Amygdala (tissue), 56 donors: ENCODE measurements at regions not wholly inside any gene's neighbourhood (a gene's known extent, or its start where the extent isn't known, plus 50 kb on each side); places are given as distances from the start of the nearest gene placed in this dataset.

ENCODE experiments used
- DNase-seq, 56 donors: peaks; one replicate each; lab custom pipeline; 2025; lab: John Stamatoyannopoulos, UW

DNA sequence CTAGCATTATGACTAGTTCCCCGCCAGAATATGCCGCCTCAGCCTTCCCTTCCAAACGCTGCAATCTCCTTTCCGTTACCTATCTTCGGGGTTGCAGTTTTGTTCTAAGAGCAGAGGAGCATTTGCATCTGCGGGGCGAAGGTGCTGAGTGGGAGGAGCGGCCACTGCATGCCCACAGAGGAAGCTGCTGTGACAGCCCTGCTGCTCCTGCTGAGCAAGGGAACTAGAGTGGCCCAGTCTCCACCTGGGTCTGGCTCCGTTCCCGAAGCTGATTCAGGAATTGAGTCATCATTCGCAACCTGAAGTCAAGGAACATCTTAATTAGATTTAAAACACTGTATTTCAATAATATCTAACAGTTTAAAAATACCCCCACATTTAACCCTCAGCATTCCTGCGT lies 98.2 kb upstream of the TJP1 start:
- peak in 3 of 56 donors; percentile 12 to 25 (median 25) for DNase-seq

DNA sequence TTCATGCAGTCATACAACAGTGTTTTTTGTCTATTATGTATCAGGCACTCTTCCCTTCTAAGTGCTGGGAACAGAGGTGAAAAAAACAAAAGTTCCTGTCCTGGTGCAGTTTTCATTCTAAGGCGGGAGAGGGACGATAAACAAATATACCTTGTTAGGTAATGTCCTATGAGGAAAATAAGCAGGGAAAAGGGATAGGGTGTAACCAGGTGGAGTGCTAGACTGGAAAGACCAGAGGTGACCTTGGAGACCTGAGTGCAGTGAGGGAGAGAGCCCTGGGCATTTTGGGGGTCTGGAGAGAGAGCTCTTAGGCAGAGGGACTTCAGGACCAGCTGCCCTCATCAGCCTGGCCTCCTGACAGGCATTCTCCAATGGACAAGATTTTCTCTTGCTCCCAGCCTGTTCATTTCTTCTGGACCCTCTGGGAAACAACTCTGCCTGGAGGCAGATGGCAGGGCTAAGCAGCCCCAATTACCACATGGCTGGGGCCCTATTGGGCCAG lies 97.2 kb upstream of the TJP1 start:
- DNase-seq = no peak

DNA sequence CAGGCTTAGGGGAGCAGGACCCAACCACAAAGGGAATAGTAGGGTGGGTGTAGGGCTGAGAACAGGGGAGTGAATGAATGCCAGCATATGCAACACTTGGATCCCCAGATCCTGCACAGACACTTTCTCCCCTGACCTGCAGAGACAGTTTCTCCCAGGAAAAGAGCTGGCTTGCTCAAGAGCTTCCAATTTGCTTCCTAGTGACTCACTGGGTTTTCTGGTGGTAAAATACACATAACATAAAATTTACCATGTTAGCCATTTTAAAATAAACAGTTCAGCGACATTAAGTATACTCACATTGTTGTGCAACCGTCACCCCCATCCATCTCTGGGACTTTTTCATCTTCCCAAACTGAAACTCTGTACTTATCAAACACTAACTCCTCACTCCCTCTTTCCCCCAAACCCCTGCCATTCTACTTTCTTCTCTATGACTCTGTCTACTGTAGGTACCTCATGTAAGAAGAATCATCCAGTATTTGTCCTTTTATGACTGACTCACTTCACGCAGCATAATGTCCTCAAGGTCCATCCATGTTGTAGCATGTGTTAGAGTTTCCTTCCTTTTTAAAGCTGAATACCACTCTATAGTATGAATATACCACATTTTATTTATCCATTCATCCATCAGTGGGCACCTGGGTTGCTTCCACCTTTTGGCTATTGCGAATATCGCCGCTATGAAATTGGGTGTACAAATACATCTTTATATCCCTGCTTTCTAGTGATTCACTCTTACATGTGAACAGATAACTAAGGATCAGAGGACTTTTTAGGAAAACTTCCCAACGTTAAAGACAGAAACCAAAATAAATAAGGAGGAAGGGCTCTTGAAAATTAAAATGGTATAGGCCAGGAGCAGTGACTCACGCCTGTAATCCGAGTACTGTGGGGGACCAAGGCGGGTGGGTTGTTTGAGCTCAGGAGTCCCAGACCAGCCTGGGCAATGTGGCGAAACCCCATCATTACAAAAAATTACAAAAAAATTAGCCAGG lies 95.6 kb upstream of the TJP1 start:
- DNase-seq = no peak

DNA sequence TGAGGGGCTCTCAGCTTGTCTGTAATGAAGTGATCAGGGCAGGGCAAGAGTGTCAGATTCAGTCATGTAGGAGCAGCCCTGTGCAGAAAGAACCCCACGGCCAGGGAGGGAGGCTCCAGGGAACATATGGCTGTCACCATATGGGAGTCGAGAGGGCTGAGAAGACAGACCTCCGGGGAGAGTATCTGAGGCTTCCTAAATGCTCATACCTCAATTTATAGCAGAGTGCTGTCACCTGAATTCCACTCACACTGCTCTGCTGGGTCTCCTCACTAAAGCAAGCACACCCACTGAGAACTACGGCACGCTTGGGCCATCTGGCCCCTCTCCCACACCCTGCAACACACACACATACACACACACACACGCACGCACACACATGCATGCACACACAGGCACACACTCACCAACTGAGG lies 92.3 kb upstream of the TJP1 start:
- DNase-seq = no peak

DNA sequence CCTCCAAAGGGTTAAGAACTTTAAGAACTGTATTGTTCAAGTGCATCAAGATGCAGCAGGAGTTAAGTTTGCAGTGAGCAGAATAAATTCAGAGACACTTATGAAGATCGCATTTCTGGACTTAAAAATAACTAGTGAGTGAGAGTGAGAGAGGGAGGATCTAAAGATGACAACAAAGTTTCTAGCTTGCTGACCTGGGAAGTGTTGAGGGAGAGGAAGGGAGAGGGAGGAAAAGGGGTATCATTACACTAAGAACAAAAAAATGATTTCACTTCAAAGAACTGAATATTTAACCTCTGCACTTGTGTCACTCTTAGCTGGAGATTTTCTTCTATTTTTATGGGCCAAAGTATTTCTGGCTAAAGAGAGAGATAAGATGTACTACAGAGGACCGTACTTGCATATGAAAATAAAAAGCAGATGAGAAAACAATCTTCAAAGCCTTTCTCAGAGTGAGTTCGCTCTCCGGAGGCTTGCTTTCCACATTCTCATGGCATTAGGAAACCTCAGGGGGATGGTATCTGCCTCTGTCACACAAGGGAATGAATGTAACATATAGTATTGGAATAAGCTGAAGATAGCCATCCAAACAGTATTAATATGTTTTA lies 91.4 kb upstream of the TJP1 start:
- DNase-seq = no peak

DNA sequence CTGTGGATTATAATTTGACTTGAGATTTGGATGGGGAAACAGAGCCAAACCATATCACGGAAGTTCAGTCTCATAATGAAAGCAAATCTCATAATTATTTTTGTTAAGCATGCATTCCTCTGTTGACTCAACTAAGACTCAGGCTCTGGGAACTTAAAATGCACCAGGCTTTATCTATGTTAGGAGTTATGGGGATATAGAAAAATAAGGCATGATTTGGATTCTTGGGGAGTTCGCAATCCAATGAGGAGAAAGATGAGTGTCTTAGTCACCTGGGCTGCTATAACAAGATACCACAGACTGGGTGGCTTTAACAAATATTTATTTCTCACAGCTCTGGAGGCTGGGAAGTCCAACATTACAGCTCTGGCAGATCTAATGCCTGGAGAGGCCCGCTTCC lies 89.4 kb upstream of the TJP1 start:
- DNase-seq = no peak

DNA sequence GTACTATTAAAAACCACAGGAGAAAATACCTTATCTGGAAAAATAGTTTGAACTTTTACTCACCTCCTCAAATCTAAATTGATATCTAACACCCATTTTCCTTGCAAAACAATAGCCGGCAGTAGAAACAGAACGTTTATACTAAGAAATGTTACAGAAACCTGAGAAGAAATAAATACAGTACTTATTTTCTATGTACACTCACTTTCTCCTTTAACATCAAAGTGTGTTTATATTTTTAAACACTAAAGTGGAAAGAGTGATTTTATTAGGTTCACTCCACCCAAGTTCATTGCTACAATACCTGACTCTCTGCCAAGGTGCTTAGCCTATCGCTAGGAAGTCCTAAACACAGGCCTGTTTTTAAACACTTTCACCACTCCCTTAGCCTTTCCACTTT lies 87.8 kb upstream of the TJP1 start:
- DNase-seq = no peak

DNA sequence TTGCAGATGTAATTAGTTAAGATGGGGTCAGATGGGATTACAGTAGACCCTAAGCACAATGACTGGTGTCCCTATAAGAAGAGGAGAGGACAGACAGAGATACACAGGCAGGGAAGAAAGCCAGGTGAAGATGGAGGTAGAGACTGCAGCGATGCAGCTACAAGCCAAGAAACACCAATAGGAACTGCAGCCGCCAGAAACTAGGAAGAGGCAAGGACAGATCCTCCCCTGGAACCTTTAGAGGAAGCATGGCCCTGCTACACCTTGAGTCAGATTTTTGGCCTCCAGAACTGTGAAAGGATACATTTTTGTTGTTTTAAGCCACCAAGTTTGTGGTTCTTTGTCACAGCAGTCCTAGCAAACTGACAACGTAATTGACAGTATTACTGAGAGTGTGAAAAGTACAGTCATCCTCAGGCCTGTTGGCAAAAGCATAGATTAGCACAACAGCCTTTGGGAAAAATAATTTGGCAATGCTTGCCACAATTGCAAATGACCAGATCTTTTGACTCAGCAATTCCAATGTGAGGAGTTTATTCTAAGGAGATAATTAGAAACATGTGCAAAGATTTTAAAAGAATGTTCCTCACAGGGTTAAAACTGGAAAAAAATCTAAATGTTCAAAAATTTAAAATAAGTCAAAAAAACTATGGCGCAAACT lies 82.6 kb upstream of the TJP1 start:
- DNase-seq = no peak

DNA sequence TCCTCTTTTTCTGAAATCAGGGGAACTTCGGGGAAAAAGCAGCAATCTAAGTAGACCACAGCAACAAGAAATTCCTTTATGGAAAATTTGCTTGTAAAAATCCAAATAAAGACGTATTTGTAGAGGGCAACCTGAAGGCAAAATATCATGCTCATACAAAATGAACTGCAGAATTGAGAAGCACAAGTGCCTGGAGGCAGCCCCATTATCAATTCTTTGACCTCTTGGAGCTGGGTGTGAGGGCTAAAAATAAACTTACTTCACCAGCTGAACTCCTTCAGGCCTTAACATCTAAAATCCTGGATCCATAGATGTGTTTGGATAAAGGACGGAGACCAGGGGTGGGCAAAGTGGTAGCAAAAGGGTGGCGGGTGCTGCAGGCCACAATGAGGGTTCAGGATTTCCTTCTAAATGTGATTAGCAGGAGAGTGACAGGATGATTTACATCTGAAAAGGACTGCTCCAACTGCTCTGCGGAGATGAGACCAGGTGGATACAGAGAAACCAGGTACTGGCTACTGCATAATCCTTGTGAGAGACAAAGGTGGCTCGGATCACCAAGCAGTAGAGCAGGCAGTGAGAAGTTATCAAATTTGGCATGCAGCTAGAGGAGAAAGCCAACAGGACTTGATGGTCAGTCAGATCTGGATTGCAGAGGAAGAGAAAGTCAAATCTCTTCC lies 81.7 kb upstream of the TJP1 start:
- DNase-seq = no peak

DNA sequence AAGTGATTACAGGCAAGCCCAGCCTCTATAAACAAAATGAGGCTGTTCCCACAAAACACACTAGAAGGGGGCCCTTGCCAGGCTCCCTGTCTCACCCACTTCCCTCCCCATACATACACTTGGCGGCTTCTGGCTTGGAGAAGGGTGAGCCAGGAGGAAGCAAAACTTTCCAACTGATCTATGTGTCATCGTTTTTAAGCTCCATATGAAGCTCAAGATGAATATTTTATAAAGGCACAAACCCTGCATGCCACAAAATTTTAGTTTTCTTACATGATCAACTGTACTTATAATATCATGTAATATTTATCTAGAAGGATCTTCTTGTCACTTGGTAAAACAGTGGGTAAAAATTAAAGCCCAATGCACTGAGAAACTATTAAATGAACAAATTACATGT lies 80.8 kb upstream of the TJP1 start:
- no peak for DNase-seq

DNA sequence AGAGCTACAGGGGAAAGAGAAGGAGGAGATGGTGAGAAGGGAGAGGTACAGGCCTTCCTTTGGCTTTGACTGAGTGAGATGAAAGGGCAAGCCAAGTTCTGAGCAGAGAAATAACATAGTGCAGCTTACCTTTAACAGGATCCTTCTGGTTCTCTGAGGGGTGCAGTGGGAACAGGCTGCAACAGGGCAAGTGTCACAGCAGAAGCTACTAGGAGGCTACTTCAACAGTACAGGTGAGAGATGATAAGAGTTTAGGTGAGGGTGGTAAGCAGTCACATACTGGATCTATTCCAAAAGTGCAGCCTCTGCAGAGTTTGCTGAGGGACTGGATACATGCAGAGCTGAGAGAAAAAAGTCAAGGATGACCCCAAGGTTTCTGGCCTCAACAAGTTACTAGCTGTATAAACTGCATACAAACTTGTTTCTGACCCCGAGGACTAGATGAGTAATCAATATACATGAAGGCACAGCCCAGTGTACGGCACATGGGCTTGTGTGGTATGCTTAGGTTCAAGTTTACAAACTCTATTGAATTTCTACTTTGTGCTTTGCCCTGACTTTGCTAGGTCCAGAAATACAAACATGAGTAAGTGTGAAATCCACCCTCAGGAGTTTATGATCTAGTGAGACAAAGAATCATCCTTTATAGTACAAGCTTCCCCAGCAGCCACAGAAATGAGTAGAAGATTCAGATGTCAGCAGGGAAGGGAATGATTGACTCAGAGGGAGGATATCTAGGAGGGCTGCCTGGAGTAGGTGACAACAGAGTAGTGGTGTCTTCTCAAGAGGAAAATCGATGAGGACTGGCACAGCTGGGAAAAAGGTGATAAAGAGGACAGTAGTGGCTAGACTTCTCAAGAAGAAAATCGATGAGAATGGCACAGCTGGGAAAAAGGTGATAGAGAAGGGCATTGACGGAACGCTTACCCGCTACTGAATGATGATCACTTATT lies 78.2 kb upstream of the TJP1 start:
- DNase-seq = no peak

DNA sequence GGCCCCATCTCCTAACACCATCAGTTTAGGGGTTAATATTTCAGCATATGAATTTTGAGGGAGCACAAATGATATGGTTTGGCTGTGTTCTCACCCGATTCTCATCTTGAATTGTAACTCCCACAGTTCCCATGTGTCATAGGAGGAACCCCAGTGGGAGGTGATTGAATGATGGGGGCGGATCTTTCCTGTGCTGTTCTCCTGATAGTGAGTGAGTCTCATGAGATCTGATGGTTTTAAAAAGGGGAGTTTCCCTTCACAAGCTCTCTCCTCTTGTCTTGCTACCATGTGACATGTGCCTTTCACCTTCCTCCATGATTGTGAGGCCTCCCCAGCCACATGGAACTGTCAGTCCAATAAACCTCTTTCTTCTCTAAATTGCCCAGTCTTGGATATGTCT lies 73.8 kb upstream of the TJP1 start:
- DNase-seq = peak in 1 of 56 donors; percentile 6

DNA sequence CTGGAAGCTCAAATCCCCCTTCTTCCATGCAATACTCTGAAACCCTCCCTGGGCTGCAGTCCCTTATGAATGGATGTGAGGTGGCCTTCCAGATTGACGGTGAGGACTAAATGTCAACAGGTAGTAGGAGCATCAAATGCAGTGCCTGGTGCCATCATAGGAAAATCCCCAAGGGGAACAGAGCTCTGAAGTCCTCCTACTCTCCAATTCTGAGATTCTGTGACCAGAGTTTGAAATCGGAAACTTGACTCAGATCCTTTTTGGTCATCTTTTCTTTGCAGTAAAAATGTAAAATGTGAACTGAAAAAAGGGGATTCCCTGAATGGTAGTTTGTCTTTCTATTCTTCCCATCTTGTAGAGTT lies 68.8 kb upstream of the TJP1 start:
- no peak for DNase-seq

DNA sequence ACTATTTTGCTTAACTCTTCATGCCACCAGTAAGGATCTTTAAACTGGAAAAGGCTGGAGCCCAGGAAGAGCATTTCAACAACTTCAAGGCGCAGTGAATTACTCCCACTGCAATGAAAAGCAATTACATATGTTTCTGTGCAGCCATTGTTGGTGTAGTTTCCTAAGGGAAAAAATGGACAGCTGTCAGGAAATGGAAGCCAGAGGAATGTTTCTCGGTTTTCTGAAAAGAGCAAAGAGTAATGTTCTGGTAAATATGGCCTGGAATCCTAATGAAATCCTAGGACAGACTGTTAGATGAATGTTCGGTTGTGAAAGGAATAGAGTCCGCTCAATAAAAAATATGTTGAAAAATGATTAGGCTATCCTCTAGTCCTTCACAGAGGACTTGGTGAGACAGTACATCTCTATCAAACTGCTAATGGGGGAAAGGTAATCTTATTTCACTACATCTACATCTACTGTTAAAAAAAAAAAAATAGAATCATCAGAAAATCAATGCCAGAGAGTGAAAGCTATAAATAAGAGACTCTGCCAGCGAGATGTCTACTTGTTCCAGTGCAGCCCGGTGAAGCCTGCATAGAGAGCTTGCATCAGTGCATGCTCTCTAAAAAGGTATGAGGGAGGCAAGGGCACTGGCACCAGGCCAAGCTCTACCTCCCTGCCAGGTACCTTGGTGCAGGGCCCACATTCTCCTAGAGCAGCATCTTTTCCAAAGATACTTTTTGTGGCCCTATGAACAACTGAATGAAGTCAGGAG lies 68.2 kb upstream of the TJP1 start:
- peak in 1 of 56 donors; percentile 55 for DNase-seq

DNA sequence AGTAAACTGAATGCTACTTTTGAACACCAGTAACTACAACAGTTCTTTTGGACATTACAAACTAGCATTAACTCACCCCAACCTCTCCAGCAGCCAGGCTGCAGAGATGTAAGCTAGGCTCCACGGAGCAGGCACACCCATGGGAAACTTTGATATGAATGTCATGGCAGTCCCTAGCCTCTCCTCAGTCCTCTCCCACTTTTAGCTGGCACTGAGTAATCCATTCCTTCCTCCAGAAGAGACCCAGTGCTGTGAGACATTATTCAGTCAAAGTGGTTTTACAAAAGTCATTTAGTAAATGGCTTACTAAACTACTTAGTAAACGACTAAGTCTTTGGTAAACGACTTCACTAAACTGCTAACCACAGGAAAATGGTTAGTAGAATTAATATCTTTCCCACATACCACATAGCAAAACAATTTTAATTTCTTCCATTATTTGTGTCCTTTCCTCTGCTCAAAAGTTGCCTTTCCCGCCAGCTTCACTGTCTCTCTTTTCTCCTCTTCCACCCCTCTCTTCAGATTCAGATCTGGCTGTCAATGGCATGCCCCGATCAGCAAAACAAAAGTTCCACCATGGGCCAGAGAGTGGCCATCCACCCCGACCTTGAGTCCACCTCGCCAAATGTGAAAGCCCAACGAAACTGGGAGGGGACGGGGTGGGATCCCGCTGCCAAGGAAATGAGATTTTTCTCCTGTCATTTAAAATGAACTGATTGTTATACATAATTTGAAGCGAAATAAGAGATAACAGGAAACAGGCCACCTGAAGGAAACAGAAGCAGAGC lies 67.5 kb upstream of the TJP1 start:
- DNase-seq = no peak

DNA sequence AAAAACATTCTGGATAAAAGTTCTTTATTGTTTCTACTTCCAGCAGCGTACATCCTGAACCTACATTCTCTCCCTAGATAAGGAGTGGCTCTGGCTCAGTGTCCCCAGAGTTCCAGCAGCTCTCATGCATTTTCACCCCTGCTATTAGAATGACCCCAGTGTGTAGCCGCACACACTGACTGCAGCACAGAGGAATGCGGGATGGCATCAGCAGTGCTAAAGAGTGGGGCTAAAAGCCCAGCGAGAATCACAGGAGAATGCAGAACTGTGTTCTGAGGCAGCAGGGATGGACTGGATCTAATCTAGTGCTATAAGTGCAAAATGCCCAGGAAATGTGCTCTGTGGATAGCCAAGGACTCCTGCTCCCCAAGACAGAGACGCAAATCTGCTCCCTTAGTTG lies 66.4 kb upstream of the TJP1 start:
- DNase-seq = peak in 20 of 56 donors; percentile 7 to 63 (median 32)

DNA sequence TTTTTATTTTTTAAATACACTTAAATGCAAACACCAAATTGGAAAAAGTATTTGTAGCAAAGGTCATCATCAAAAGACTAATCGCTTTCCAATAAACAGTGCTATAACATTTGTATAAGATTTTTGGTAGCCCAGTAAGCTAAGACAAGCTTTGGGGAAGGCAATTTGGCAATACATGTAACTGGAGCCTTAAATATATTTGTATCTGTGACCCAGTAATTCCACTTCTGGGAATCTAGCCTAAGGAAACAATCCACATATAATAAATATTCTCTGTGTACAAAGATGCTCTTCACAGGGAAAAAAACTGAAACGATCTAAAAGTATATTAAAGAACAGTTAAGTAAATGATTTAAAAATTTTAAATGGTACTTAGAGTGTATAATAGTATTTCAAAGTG lies 65.5 kb upstream of the TJP1 start:
- DNase-seq = no peak

DNA sequence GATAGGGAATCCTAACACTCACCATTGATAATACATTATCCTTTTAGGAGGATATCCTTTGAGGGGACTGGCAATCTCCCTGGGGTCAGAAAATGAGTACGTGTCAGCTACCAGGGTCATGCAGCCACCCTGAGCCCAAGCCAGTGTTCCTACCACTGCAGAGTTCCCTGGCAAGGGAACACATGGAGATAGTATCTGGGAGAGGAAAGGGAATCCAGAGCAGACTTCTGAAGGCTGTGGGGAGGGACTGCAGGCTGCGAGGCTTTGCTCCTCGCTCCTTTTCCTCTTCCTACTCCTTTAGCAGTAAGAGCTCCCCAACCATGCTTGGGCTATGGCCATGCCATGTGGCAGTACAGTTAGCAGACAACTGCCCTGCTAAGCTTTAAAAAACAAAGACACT lies 62.9 kb upstream of the TJP1 start:
- no peak for DNase-seq
